ENCODE measurements at regions not wholly inside any gene's neighbourhood (a gene's known extent, or its start where the extent isn't known, plus 50 kb on each side); places are given as distances from the start of the nearest gene placed in this dataset.

- TF ChIP-seq EZH2phosphoT487 (IDR thresholded peaks at IDR 0.05; ENCODE audit: insufficient read depth, low read depth) (no peak), EZH2 (IDR thresholded peaks at IDR 0.05; ENCODE audit: insufficient read depth, poor library complexity, severe bottlenecking) (no peak)
These were observed 86.8 kb upstream of the NOL4 start for GRCh38 chr18:34311468-34311867.
